Activated T-cell treated with anti-CD3 and anti-CD28 coated beads, Interleukin-2, amount 50 U/mL, for 72 hours (primary cell): ENCODE measurements at regions not wholly inside any gene's neighbourhood (a gene's known extent, or its start where the extent isn't known, plus 50 kb on each side); places are given as distances from the start of the nearest gene placed in this dataset.

ENCODE experiments used
- ATAC-seq, 2 donors: fragments of 150-1000 bp; cut with Tn5 transposase; replicated peaks in 1 of 2; 2 replicates each; pipeline ENCODE4 v1.10.0; 2021; ENCODE audit warnings: moderate library complexity in 2 of 2, mild to moderate bottlenecking in 1 of 2
- DNase-seq, 2 donors: peaks; one replicate each; pipeline ENCODE4 v3.0.0; 2021 to 2022; ENCODE audit warnings: mixed read lengths in 1 of 2
- H3K27ac Mint-ChIP-seq: one replicate; pipeline ENCODE4 v1.8.0; 2022; ENCODE audit warnings: mild to moderate bottlenecking, moderate library complexity, mixed read lengths
- H3K27me3 Mint-ChIP-seq: one replicate; pipeline ENCODE4 v1.8.0; 2022; ENCODE audit warnings: low read depth, mixed read lengths
- H3K36me3 Mint-ChIP-seq, 2 donors: one replicate each; pipeline ENCODE4 v1.8.0; 2022; ENCODE audit warnings: mixed read lengths in 2 of 2, mild to moderate bottlenecking in 1 of 2; ENCODE audit not compliant: insufficient read depth in 2 of 2
- H3K4me1 Mint-ChIP-seq: one replicate; pipeline ENCODE4 v1.8.0; 2022; ENCODE audit warnings: low read depth, mixed read lengths
- H3K4me3 Mint-ChIP-seq, 2 donors: one replicate each; pipeline ENCODE4 v1.8.0; 2022; ENCODE audit warnings: mild to moderate bottlenecking in 2 of 2, mixed read lengths in 2 of 2, moderate library complexity in 2 of 2
- H3K9me3 Mint-ChIP-seq, 2 donors: one replicate each; pipeline ENCODE4 v1.8.0; 2022; ENCODE audit warnings: mixed read lengths in 2 of 2

GRCh38 chrY:8151561-8151960 lies 1185.7 kb upstream of the TSPY4 start:
- DNase-seq, result no peak
- Mint-ChIP-seq H3K27me3 (no peaks in the 10 kb centered on the region), H3K4me1 (no peaks in the 10 kb centered on the region), H3K4me3 (no peak overlapping the region), H3K9me3 (no peaks in the 10 kb centered on the region), H3K27ac (no peak overlapping the region), H3K36me3 (no peaks in the 10 kb centered on the region)
- ATAC-seq, result no peak

- no peaks in the 10 kb centered on the region for H3K9me3 Mint-ChIP-seq
- H3K4me3 Mint-ChIP-seq, result no peak overlapping the region
- H3K36me3 Mint-ChIP-seq, result no peaks in the 10 kb centered on the region
- H3K4me1 Mint-ChIP-seq, result no peaks in the 10 kb centered on the region
- no peak for DNase-seq
- no peak overlapping the region for H3K27ac Mint-ChIP-seq
- ATAC-seq, result no peak
- no peaks in the 10 kb centered on the region for H3K27me3 Mint-ChIP-seq
Observed at GRCh38 chrY:8128578-8128977, 1208.7 kb upstream of the TSPY4 start.

- no peaks in the 10 kb centered on the region for H3K36me3 Mint-ChIP-seq
- no peak for ATAC-seq
- H3K9me3 Mint-ChIP-seq, result no peaks in the 10 kb centered on the region
- no peaks in the 10 kb centered on the region for H3K4me1 Mint-ChIP-seq
- H3K27ac Mint-ChIP-seq, result no peak overlapping the region
- no peak overlapping the region for H3K4me3 Mint-ChIP-seq
- DNase-seq, result no peak
- no peaks in the 10 kb centered on the region for H3K27me3 Mint-ChIP-seq
Observed at GRCh38 chrY:8125907-8126571, 1211.2 kb upstream of the TSPY4 start.

- no peak for ATAC-seq
Observed at GRCh38 chrY:8121825-8122224, 1210.3 kb upstream of the AMELY start.

GRCh38 chrY:8094429-8094828 lies 1182.9 kb upstream of the AMELY start:
- H3K4me1 Mint-ChIP-seq, result no peaks in the 10 kb centered on the region
- H3K36me3 Mint-ChIP-seq, result no peaks in the 10 kb centered on the region
- ATAC-seq, result no peak
- H3K27ac Mint-ChIP-seq, result no peak overlapping the region
- H3K9me3 Mint-ChIP-seq, result peaks cover 0 to 2% of the 10 kb centered on the region in 2 donors
- no peak for DNase-seq
- H3K27me3 Mint-ChIP-seq, result no peaks in the 10 kb centered on the region
- H3K4me3 Mint-ChIP-seq, result no peak overlapping the region

More at GRCh38 chrY:8121825-8122224, 1210.3 kb upstream of the AMELY start:
- H3K36me3 Mint-ChIP-seq, result no peaks in the 10 kb centered on the region
- no peaks in the 10 kb centered on the region for H3K9me3 Mint-ChIP-seq
- H3K27me3 Mint-ChIP-seq, result no peaks in the 10 kb centered on the region
- DNase-seq, result no peak
- H3K4me3 Mint-ChIP-seq, result no peak overlapping the region
- no peak overlapping the region for H3K27ac Mint-ChIP-seq
- H3K4me1 Mint-ChIP-seq, result no peaks in the 10 kb centered on the region

- H3K4me3 Mint-ChIP-seq, result no peak overlapping the region
- H3K27ac Mint-ChIP-seq, result no peak overlapping the region
- H3K27me3 Mint-ChIP-seq, result no peaks in the 10 kb centered on the region
- DNase-seq (no peak), ATAC-seq (no peak)
- H3K9me3 Mint-ChIP-seq, result no peaks in the 10 kb centered on the region
- no peaks in the 10 kb centered on the region for H3K4me1 Mint-ChIP-seq
- H3K36me3 Mint-ChIP-seq, result no peaks in the 10 kb centered on the region
Observed at GRCh38 chrY:8092926-8093325, 1181.4 kb upstream of the AMELY start.

GRCh38 chrY:8085925-8086324 lies 1174.4 kb upstream of the AMELY start:
- peaks cover 0 to 2% of the 10 kb centered on the region in 2 donors for H3K36me3 Mint-ChIP-seq
- DNase-seq (no peak), ATAC-seq (no peak)
- H3K4me1 Mint-ChIP-seq, result no peaks in the 10 kb centered on the region
- no peaks in the 10 kb centered on the region for H3K27me3 Mint-ChIP-seq
- peaks cover 0 to 2% of the 10 kb centered on the region in 2 donors for H3K9me3 Mint-ChIP-seq
- H3K4me3 Mint-ChIP-seq, result no peak overlapping the region
- no peak overlapping the region for H3K27ac Mint-ChIP-seq

GRCh38 chrY:8084192-8084591 lies 1172.6 kb upstream of the AMELY start:
- peaks cover 0 to 2% of the 10 kb centered on the region in 2 donors for H3K36me3 Mint-ChIP-seq

GRCh38 chrY:8081151-8081550 lies 1169.6 kb upstream of the AMELY start:
- H3K27me3 Mint-ChIP-seq, result no peaks in the 10 kb centered on the region
- H3K4me1 Mint-ChIP-seq, result no peaks in the 10 kb centered on the region
- ATAC-seq (no peak), DNase-seq (no peak)
- no peak overlapping the region for H3K27ac Mint-ChIP-seq
- H3K4me3 Mint-ChIP-seq, result no peak overlapping the region
- H3K9me3 Mint-ChIP-seq, result peaks cover 0 to 2% of the 10 kb centered on the region in 2 donors
- peaks cover 0 to 2% of the 10 kb centered on the region in 2 donors for H3K36me3 Mint-ChIP-seq

More at GRCh38 chrY:8084192-8084591, 1172.6 kb upstream of the AMELY start:
- Mint-ChIP-seq H3K27me3 (no peaks in the 10 kb centered on the region), H3K27ac (no peak overlapping the region), H3K9me3 (peaks cover 0 to 2% of the 10 kb centered on the region in 2 donors), H3K4me3 (no peak overlapping the region), H3K4me1 (no peaks in the 10 kb centered on the region)
- DNase-seq, result no peak
- ATAC-seq, result no peak

GRCh38 chrY:8065220-8065619 lies 1153.7 kb upstream of the AMELY start:
- ATAC-seq (no peak), DNase-seq (no peak)
- Mint-ChIP-seq H3K4me1 (no peaks in the 10 kb centered on the region), H3K4me3 (no peak overlapping the region), H3K27me3 (no peaks in the 10 kb centered on the region), H3K27ac (no peak overlapping the region), H3K9me3 (no peaks in the 10 kb centered on the region), H3K36me3 (no peaks in the 10 kb centered on the region)

- no peak for DNase-seq
- no peaks in the 10 kb centered on the region for H3K9me3 Mint-ChIP-seq
- no peak overlapping the region for H3K4me3 Mint-ChIP-seq
- no peaks in the 10 kb centered on the region for H3K27me3 Mint-ChIP-seq
- no peak for ATAC-seq
- no peaks in the 10 kb centered on the region for H3K4me1 Mint-ChIP-seq
- no peaks in the 10 kb centered on the region for H3K36me3 Mint-ChIP-seq
- no peak overlapping the region for H3K27ac Mint-ChIP-seq
Observed at GRCh38 chrY:8064500-8064899, 1152.9 kb upstream of the AMELY start.

- Mint-ChIP-seq H3K9me3 (no peaks in the 10 kb centered on the region), H3K36me3 (no peaks in the 10 kb centered on the region), H3K27ac (no peak overlapping the region), H3K27me3 (no peaks in the 10 kb centered on the region), H3K4me1 (no peaks in the 10 kb centered on the region), H3K4me3 (no peak overlapping the region)
- ATAC-seq (peak in 1 of 2 donors; percentile 52), DNase-seq (no peak)
Observed at GRCh38 chrY:8063973-8064372, 1152.4 kb upstream of the AMELY start.

GRCh38 chrY:8058613-8059012 lies 1147.1 kb upstream of the AMELY start:
- Mint-ChIP-seq H3K36me3 (no peaks in the 10 kb centered on the region), H3K27me3 (no peaks in the 10 kb centered on the region), H3K9me3 (peaks cover 0 to 1% of the 10 kb centered on the region in 2 donors), H3K27ac (no peak overlapping the region), H3K4me1 (no peaks in the 10 kb centered on the region), H3K4me3 (no peak overlapping the region)
- DNase-seq (no peak), ATAC-seq (no peak)

- peaks cover 0 to under 1% of the 10 kb centered on the region in 2 donors for H3K9me3 Mint-ChIP-seq
- H3K27me3 Mint-ChIP-seq, result no peaks in the 10 kb centered on the region
- H3K27ac Mint-ChIP-seq, result no peak overlapping the region
- ATAC-seq (no peak), DNase-seq (no peak)
- no peaks in the 10 kb centered on the region for H3K36me3 Mint-ChIP-seq
- H3K4me3 Mint-ChIP-seq, result no peak overlapping the region
- H3K4me1 Mint-ChIP-seq, result no peaks in the 10 kb centered on the region
Observed at GRCh38 chrY:8051340-8051739, 1139.8 kb upstream of the AMELY start.
